ENCODE measurements at regions not wholly inside any gene's neighbourhood (a gene's known extent, or its start where the extent isn't known, plus 50 kb on each side); places are given as distances from the start of the nearest gene placed in this dataset.
"Not testable (repeated sequence)": the region's sequence is repeated elsewhere in the genome, so short reads cannot be mapped to it uniquely, and the experiment has no call there.

DNA sequence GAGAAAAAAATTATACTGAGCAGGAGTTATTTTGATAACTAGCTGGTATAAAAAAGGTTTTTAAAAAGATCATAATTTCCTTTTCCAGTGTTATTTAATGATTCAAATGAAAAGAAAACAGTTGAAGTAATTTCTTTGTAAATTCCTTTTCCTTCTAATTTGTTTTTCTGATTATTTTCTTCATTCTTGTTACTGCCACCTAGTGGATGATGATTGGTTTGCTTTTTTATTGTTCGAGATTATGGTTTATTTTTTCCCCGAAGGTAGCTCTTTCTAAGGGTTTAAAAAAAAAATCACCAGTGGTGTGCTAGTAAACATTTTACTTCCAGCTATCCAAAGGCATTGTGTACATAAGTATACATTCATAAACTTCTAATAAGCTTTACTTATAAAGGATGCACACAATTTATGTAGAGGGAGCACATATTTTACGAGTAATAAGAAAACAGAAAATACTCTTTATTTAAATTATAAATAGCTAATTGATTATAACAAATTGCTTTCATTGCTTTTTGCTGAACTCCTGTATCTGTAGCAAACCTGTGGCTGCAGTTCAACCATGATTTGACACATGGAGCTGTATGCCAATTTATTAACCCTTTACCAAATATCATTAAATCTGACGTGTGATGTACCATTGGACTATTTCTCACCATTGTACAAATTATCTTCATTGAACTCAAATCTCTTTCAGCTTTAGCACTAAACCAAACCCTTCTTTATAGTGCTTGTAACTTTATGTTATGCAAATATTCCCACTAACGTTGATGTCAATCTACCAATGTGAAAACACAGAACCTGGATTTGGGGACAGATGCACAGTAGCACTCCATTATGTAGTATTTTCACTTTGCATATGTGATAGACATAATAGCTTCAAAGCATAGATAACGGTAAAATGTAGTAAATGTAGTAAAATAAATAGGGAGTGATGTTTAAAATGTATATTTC is 97.8 kb upstream of the ANK2 start:
- Mint-ChIP-seq H3K9me3 (no peaks in the 10 kb centered on the region), H3K4me3 (ENCODE audit: low read depth) (no peak overlapping the region), H3K27ac (no peak overlapping the region), H3K27me3 (ENCODE audit: low read depth) (peaks cover 2% of the 10 kb centered on the region), H3K36me3 (ENCODE audit: low read depth) (no peaks in the 10 kb centered on the region), H3K4me1 (ENCODE audit: low read depth) (no peaks in the 10 kb centered on the region)
- intact Hi-C loops (cut with micrococcal nuclease) = no loop called here
- no peak for DNase-seq (ENCODE audit: low spot score)

GRCh38 chr4:112952313-112952700 is 97.1 kb upstream of the ANK2 start:
- Mint-ChIP-seq H3K4me1 (ENCODE audit: low read depth) (no peaks in the 10 kb centered on the region), H3K4me3 (ENCODE audit: low read depth) (no peak overlapping the region), H3K9me3 (no peaks in the 10 kb centered on the region), H3K27me3 (ENCODE audit: low read depth) (peaks cover 2% of the 10 kb centered on the region), H3K27ac (no peak overlapping the region), H3K36me3 (ENCODE audit: low read depth) (no peaks in the 10 kb centered on the region)
- intact Hi-C loops (cut with micrococcal nuclease) = no loop called here
- DNase-seq (ENCODE audit: low spot score) = no peak

DNA sequence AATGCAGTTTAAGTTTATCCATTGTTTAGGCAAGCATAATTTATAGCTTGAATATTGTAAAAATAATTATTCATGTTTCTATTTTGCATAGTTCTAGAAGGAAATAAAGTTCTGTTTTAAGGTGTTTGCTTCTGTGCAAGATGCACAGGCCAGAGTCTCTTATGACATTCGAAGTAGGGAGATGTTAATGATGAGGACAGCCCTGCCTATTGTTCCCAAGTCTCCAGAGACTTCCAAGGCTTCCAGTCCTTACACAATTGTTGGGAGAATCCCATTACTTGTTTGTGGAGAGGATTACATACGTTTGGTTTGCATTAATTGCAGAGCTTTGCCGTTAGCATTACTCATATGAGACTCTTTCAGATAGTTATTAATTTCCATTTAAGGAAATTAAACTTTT is 96.2 kb upstream of the ANK2 start:
- no peak overlapping the region for H3K4me3 Mint-ChIP-seq (ENCODE audit: low read depth)
- no peaks in the 10 kb centered on the region for H3K36me3 Mint-ChIP-seq (ENCODE audit: low read depth)
- H3K27ac Mint-ChIP-seq = no peak overlapping the region
- no peaks in the 10 kb centered on the region for H3K4me1 Mint-ChIP-seq (ENCODE audit: low read depth)
- peaks cover 2% of the 10 kb centered on the region for H3K27me3 Mint-ChIP-seq (ENCODE audit: low read depth)
- no peaks in the 10 kb centered on the region for H3K9me3 Mint-ChIP-seq
- intact Hi-C loops (cut with micrococcal nuclease) = no loop called here
- DNase-seq (ENCODE audit: low spot score) = no peak

DNA sequence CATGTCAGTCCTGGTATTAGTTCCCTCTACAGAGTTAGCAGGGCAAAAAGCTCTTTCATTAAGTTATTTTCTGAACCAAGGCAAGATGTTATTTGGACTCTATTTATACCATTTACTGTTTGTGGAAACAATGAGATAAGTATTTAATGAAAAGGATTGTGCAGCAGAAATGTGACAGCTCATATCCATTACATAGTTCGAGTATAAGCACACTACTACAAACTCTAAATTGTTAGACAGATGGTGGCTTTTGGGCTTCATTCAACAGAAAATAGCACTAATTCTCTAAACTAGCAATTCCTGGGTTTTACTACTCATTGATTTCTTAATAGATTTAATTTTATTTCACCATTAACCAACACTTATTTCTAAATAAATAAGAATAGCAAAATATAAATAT is 95.2 kb upstream of the ANK2 start:
- no peak for DNase-seq (ENCODE audit: low spot score)
- intact Hi-C loops (cut with micrococcal nuclease) = no loop called here
- Mint-ChIP-seq H3K27me3 (ENCODE audit: low read depth) (peaks cover 2% of the 10 kb centered on the region), H3K4me1 (ENCODE audit: low read depth) (no peaks in the 10 kb centered on the region), H3K36me3 (ENCODE audit: low read depth) (no peaks in the 10 kb centered on the region), H3K27ac (no peak overlapping the region), H3K9me3 (no peaks in the 10 kb centered on the region), H3K4me3 (ENCODE audit: low read depth) (no peak overlapping the region)

DNA sequence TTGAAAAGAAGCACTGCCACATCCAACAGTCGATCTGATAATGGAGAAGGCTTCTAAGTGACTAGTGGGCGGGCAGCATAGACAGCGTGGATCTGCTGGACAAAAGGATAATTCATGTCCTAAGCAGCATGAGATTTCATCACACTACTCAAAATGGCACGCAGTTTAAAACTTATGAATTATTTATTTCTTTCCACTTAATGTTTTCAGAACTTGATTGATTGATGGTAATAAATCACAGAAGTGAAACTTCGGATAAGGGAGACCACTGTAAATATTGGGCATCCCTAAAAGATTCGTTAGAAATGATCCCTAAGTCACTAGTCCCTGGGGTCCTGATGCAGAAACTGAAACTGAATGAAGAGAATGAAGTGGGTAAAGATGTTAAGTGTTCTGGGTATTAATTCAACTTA is 93.0 kb upstream of the ANK2 start:
- Mint-ChIP-seq H3K27me3 (ENCODE audit: low read depth) (no peaks in the 10 kb centered on the region), H3K36me3 (ENCODE audit: low read depth) (no peaks in the 10 kb centered on the region), H3K27ac (no peak overlapping the region), H3K4me1 (ENCODE audit: low read depth) (no peaks in the 10 kb centered on the region), H3K9me3 (no peaks in the 10 kb centered on the region), H3K4me3 (ENCODE audit: low read depth) (no peak overlapping the region)
- no peak for DNase-seq (ENCODE audit: low spot score)
- intact Hi-C loops (cut with micrococcal nuclease) = no loop called here

DNA sequence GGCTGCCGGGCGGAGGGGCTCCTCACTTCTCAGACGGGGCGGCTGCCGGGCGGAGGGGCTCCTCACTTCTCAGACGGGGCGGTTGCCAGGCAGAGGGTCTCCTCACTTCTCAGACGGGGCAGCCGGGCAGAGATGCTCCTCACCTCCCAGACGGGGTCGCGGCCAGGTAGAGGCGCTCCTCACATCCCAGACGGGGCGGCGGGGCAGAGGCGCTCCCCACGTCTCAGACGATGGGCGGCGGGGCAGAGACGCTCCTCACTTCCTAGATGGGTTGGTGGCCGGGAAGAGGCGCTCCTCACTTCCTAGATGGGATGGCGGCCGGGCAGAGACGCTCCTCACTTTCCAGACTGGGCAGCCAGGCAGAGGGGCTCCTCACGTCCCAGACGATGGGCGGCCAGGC is 91.7 kb upstream of the ANK2 start:
- H3K27me3 Mint-ChIP-seq (ENCODE audit: low read depth); H3K36me3 Mint-ChIP-seq (ENCODE audit: low read depth); H3K9me3 Mint-ChIP-seq; H3K27ac Mint-ChIP-seq; DNase-seq (ENCODE audit: low spot score); H3K4me3 Mint-ChIP-seq (ENCODE audit: low read depth); H3K4me1 Mint-ChIP-seq (ENCODE audit: low read depth); intact Hi-C loops (cut with micrococcal nuclease): not testable (repeated sequence)

GRCh38 chr4:112966701-112967488 is 82.6 kb upstream of the ANK2 start:
- H3K36me3 Mint-ChIP-seq (ENCODE audit: low read depth) = no peaks in the 10 kb centered on the region
- DNase-seq (ENCODE audit: low spot score) = no peak
- H3K9me3 Mint-ChIP-seq = peaks cover 7% of the 10 kb centered on the region
- intact Hi-C loops (cut with micrococcal nuclease) = no loop called here
- no peak overlapping the region for H3K4me3 Mint-ChIP-seq (ENCODE audit: low read depth)
- no peak overlapping the region for H3K27ac Mint-ChIP-seq
- H3K4me1 Mint-ChIP-seq (ENCODE audit: low read depth) = no peaks in the 10 kb centered on the region
- H3K27me3 Mint-ChIP-seq (ENCODE audit: low read depth) = no peaks in the 10 kb centered on the region

GRCh38 chr4:112968451-112969159 is 80.8 kb upstream of the ANK2 start:
- Mint-ChIP-seq H3K4me1 (ENCODE audit: low read depth) (no peaks in the 10 kb centered on the region), H3K9me3 (peaks cover 7% of the 10 kb centered on the region), H3K27me3 (ENCODE audit: low read depth) (no peaks in the 10 kb centered on the region), H3K4me3 (ENCODE audit: low read depth) (no peak overlapping the region), H3K27ac (no peak overlapping the region), H3K36me3 (ENCODE audit: low read depth) (no peaks in the 10 kb centered on the region)
- intact Hi-C loops (cut with micrococcal nuclease) = no loop called here
- DNase-seq (ENCODE audit: low spot score) = no peak

GRCh38 chr4:112970903-112971302 is 78.5 kb upstream of the ANK2 start:
- Mint-ChIP-seq H3K36me3 (ENCODE audit: low read depth) (no peaks in the 10 kb centered on the region), H3K27ac (no peak overlapping the region), H3K27me3 (ENCODE audit: low read depth) (no peaks in the 10 kb centered on the region), H3K4me3 (ENCODE audit: low read depth) (no peak overlapping the region), H3K4me1 (ENCODE audit: low read depth) (no peaks in the 10 kb centered on the region), H3K9me3 (no peaks in the 10 kb centered on the region)
- intact Hi-C loops (cut with micrococcal nuclease) = no loop called here
- no peak for DNase-seq (ENCODE audit: low spot score)

- no peaks in the 10 kb centered on the region for H3K4me1 Mint-ChIP-seq (ENCODE audit: low read depth)
- H3K4me3 Mint-ChIP-seq (ENCODE audit: low read depth) = no peak overlapping the region
- intact Hi-C loops (cut with micrococcal nuclease) = no loop called here
- H3K27ac Mint-ChIP-seq = no peak overlapping the region
- DNase-seq (ENCODE audit: low spot score) = no peak
- H3K9me3 Mint-ChIP-seq = no peaks in the 10 kb centered on the region
- H3K27me3 Mint-ChIP-seq (ENCODE audit: low read depth) = no peaks in the 10 kb centered on the region
- H3K36me3 Mint-ChIP-seq (ENCODE audit: low read depth) = no peaks in the 10 kb centered on the region
These were observed 75.7 kb upstream of the ANK2 start for GRCh38 chr4:112973750-112974251.

- no peaks in the 10 kb centered on the region for H3K9me3 Mint-ChIP-seq
- no peaks in the 10 kb centered on the region for H3K36me3 Mint-ChIP-seq (ENCODE audit: low read depth)
- no peak overlapping the region for H3K27ac Mint-ChIP-seq
- intact Hi-C loops (cut with micrococcal nuclease) = no loop called here
- H3K4me1 Mint-ChIP-seq (ENCODE audit: low read depth) = no peaks in the 10 kb centered on the region
- no peak for DNase-seq (ENCODE audit: low spot score)
- no peak overlapping the region for H3K4me3 Mint-ChIP-seq (ENCODE audit: low read depth)
- no peaks in the 10 kb centered on the region for H3K27me3 Mint-ChIP-seq (ENCODE audit: low read depth)
These were observed 73.7 kb upstream of the ANK2 start for GRCh38 chr4:112975567-112976355.

Measured in activated T-helper 2 cell treated with anti-CD3 and anti-CD28 coated beads, Interferon-gamma antibody, Interleukin-2, Interleukin-4, amounts not matched to agents 10 μg/mL and 5 μg/mL and 100 μg/mL, durations not matched to agents 14 hours and 24 hours and 36 hours (primary cell).